ENCODE measurements at regions not wholly inside any gene's neighbourhood (a gene's known extent, or its start where the extent isn't known, plus 50 kb on each side); places are given as distances from the start of the nearest gene placed in this dataset.

DNA sequence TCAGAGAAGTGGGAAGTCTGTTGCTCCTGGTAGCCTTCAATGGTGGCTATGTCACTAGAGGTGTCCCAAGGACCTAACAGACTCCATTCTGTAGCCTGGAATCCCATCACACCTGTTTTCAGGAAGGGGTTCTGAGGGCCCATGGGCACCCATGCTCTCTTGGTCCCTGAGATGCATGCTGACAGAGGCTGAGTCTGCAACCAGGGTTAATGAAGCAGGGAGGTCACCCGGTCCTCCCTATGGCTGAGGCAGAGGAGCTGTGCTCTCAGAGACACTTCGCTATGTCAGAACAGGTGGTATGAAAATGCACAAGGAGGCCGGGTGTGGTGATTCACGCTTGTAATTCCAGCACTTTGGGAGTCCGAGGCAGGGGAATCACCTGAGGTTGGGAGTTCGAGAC is 452.1 kb downstream of the TCERG1L start:
- no peak for DNase-seq

DNA sequence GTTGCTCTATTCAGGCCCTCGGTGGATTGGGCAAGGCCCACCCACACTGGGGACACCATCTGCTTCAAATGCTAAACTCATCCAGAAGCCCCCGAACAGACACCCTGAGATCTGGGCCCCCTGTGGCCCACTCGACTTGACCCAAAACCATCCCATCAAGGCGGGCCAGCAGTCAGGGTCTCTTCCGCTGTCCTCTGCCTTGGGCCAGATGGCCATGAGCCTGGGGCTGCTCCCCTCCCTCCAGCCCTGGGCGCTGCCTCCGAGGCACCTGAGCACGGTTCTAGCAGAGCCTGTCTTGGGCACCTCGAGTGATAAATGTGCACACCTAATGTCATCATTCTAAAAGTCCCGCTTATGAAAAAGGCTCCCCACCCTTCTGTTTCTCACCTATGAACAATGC is 449.4 kb downstream of the TCERG1L start:
- no peak for DNase-seq

GRCh38 chr10:130862626-130863025 is 448.9 kb downstream of the TCERG1L start:
- DNase-seq, result no peak

GRCh38 chr10:130863044-130863443 is 448.5 kb downstream of the TCERG1L start:
- DNase-seq, result no peak

- no peak for DNase-seq
These were observed 446.3 kb downstream of the TCERG1L start for GRCh38 chr10:130864961-130865818.

- DNase-seq, result no peak
These were observed 444.7 kb downstream of the TCERG1L start for GRCh38 chr10:130866857-130867256.

- no peak for DNase-seq
These were observed 443.9 kb downstream of the TCERG1L start for GRCh38 chr10:130867446-130868194.

DNA sequence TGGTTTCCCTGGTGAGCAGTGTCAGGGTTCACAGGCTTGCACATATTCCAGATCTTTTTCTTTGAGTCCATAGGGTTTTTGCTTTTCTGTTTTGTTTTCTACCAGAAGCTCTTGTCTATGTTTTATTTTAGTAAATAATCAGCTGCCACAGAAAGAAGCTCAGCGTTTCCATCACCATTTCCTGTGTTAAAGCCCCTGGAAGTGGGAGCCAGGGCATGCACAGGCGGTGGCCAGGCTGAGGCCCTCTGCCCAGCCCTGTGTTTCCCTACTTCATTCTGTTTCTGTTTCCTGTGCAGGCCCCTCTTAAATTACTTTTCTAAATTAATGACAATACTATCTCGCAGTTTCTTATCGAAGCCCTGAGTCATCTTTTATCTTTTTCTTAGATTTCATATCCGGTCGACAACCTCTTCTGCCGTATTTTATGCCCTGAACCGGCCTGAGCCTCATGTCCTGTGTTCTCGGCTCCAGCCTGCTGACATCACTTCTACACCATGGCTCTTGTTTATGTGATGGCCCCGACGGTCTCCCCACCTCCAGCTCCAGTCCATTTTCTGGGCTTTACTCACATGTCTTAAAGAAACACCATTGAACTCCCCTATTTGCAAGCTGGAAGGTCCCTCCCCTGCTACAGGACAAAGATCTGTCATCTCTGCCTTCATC is 442.2 kb downstream of the TCERG1L start:
- DNase-seq, result no peak

- DNase-seq, result no peak
These were observed 440.1 kb downstream of the TCERG1L start for GRCh38 chr10:130871406-130871805.

GRCh38 chr10:130873636-130874035 is 437.9 kb downstream of the TCERG1L start:
- no peak for DNase-seq

GRCh38 chr10:130875116-130875515 is 436.4 kb downstream of the TCERG1L start:
- DNase-seq, result no peak

GRCh38 chr10:130875897-130876472 is 435.5 kb downstream of the TCERG1L start:
- no peak for DNase-seq

GRCh38 chr10:130877126-130877525 is 434.4 kb downstream of the TCERG1L start:
- DNase-seq, result no peak

GRCh38 chr10:130878131-130878530 is 433.4 kb downstream of the TCERG1L start:
- DNase-seq, result no peak

GRCh38 chr10:130882906-130883305 is 428.6 kb downstream of the TCERG1L start:
- DNase-seq, result no peak

DNA sequence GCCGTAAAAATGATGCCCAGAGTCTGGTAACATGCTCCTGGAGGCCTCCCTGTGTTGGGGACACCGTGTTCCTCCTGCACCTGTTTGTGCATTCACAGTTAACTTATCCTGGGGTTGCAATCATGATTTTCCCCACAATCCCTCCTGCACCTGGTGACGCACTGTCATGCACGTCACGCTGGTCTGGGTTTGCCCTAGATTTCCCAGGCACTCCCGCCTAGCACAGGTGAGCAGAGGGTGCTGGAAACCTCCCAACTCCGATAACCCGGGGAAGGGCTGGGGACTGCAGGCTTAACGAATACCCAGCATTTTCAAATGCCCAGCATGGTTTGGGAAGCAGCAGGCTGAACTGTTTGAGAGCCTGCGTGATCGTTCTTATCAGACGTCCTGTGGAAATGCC is 427.1 kb downstream of the TCERG1L start:
- no peak for DNase-seq

DNA sequence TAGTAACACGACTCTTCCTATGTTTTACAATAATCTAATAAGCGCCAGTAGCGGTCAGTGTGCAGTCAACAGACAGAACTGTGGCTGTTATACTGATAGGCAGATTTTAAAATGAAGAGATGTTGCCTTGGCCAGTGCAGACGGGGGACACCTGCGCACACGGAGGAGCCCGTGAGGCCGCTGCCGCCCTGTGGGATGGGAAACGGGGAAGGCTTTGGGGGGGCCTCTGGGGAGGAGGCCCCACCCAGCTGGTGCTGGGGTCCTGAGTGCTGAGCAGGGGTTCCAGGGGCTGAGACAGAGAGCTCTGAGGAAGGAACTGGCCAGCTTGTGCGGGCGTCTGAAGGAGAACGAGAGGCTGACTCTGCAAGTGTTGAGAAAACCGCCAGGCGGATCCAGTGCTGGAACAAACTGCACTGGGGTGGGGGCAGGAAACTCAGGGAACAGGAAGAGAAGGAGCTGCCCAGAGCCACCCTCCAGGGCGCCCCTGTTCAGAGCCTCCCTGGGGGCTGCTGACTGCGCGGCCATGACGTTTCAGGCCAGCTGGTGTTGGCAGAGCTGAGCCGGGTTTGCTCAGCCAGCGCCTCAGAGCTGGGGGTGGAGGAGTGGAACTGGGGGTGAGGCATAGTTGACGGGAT is 426.4 kb downstream of the TCERG1L start:
- no peak for DNase-seq

DNA sequence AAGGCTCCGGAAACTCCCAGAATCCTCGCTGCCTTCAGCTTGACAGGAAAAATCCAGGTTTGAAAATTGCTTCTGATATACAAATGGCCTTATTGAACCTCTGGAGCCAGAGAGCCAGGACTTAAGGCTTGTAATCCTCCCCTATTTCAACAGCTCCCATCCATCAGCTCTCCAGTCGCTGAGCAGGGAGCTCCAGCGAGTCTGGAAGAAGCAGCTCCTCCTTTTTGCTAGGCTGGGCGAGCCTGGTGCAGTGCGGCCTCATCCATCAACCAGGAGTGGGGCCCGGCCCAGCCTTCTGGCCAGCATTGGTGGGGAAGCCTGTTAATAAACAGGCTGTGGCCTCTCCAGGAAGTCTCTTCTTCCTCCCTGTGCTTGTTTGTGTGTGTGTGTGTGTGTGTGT is 424.4 kb downstream of the TCERG1L start:
- no peak for DNase-seq

DNA sequence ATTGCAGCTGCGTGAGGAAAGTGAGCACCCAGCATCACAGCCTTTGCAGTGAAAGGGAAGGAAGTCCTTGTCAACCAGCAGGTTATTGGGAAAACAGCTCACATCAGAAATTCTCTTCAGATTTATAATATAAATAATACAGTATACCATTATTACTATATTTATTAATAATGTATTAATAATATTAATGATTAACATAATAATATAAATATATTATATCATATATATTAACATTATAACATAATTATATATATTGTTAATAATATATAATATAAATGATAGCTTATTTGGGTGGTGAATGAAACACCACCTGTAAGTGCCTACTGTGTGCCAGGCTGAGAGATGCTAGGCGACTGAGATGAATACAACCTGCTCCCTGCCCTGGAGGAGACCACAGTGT is 423.0 kb downstream of the TCERG1L start:
- DNase-seq, result no peak

- DNase-seq, result no peak
These were observed 422.3 kb downstream of the TCERG1L start for GRCh38 chr10:130889240-130889639.

GRCh38 chr10:130889780-130890179 is 421.7 kb downstream of the TCERG1L start:
- no peak for DNase-seq

- no peak for DNase-seq
These were observed 420.5 kb downstream of the TCERG1L start for GRCh38 chr10:130891066-130891465.

DNA sequence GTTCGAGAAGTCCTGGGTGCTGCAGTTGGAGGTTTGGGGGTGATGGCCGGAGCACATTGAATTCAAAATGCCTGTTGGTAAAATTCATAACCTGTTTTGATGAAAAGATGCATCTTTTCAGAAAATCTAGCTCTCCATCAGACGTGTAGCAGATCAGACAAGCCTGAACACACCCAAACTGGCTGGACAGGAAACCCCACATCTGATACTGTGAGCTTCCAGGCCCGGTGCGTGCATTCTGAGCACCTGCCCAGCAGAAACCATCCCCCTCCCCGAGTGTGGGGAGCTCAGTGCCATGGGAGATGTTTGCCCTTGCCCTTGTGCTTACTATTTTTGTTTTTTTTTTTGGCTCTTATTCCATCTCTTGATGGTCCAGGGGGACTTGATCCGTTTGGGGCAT is 417.1 kb downstream of the TCERG1L start:
- no peak for DNase-seq

All from SHP77 (cell line).